Heart left ventricle (tissue), 16 donors: ENCODE measurements at regions not wholly inside any gene's neighbourhood (a gene's known extent, or its start where the extent isn't known, plus 50 kb on each side); places are given as distances from the start of the nearest gene placed in this dataset.
A peak's percentile ranks its signal among the peaks of the same experiment; 100 is the strongest.

Experiments used
- ATAC-seq, 4 donors: fragments of 200-7000 bp; cut with Tn5 transposase; one replicate each; pipeline ENCODE4 v1.9.1; 2020 to 2022; ENCODE audit warnings: moderate library complexity in 4 of 4, mild to moderate bottlenecking in 3 of 4, moderate number of reproducible peaks in 1 of 4
- DNase-seq, 5 donors: peaks; one replicate each; pipeline ENCODE4 v3.0.0-alpha.2; 2020
- H3K27ac ChIP-seq, 12 donors: fragments of 200-600 bp; sonication (generic) in 4 of 12; one replicate each; pipeline versions ENCODE4 v1.5.0 to v1.8.0; 2016 to 2022; ENCODE audit warnings: mild to moderate bottlenecking in 2 of 12
- H3K27me3 ChIP-seq, 9 donors: fragments of 200-600 bp; sonication (generic) in 2 of 9; one replicate each; pipeline versions ENCODE4 v1.5.1 to v1.8.0; 2016 to 2022; ENCODE audit warnings: mild to moderate bottlenecking in 3 of 9
- H3K36me3 ChIP-seq, 9 donors: fragments of 200-600 bp; sonication (generic) in 2 of 9; one replicate each; pipeline versions ENCODE4 v1.5.0 to v1.8.0; 2018 to 2022; ENCODE audit warnings: mild to moderate bottlenecking in 2 of 9
- H3K4me1 ChIP-seq, 12 donors: fragments of 200-600 bp; sonication (generic) in 4 of 12; one replicate each; pipeline versions ENCODE4 v1.5.0 to v1.8.0; 2016 to 2022; ENCODE audit warnings: mild to moderate bottlenecking in 3 of 12
- H3K4me3 ChIP-seq, 12 donors: fragments of 200-600 bp; sonication (generic) in 4 of 12; one replicate each; pipeline versions ENCODE4 v1.5.0 to v1.8.0; 2017 to 2022; ENCODE audit warnings: mild to moderate bottlenecking in 9 of 12, moderate library complexity in 4 of 12
- H3K9me3 ChIP-seq, 12 donors: fragments of 200-600 bp; sonication (generic) in 4 of 12; one replicate each; pipeline versions ENCODE4 v1.5.0 to v1.8.0; 2016 to 2022; ENCODE audit warnings: mild to moderate bottlenecking in 1 of 12
- CTCF ChIP-seq, 12 donors: fragments of 200-600 bp; sonication (generic) in 4 of 12; IDR thresholded peaks; one replicate each; pipeline versions ENCODE4 v1.5.0 to v1.8.0; 2018 to 2022; ENCODE audit warnings: antibody characterized with exemption in 12 of 12, mild to moderate bottlenecking in 5 of 12
- POLR2A ChIP-seq, 2 donors: fragments of 450-650 bp; IDR thresholded peaks; one replicate each; pipeline ENCODE4 v1.6.1; 2017; ENCODE audit warnings: antibody characterized with exemption in 2 of 2, mild to moderate bottlenecking in 2 of 2, moderate library complexity in 2 of 2
- WGBS, 4 donors: extraction: QIAGEN DNeasy Blood & Tissue Kit in 2 of 4; methylation state at CpG; one replicate each; pipeline versions ENCODE4 v1.1.5 to v1.1.7; 2013 to 2018; 5-methylcytosine and 5-hydroxymethylcytosine counted together
- intact Hi-C, 10 donors: fragments of 100-400 bp; cut with DNase I; formaldehyde crosslinking; loops; one replicate each; pipeline versions ENCODE4 v1.11.1 to v1.14.2; 2022
- donor health status: ischemic (EF 13 %, LVEDD 7.1; RV severe dilation, severe dysfunction).
- donor health status: healthy with polysubstance abuse.
- donor health status: DM: no; HTN: yes; CAD: no.
- donor health status: DM: no; HTN: no; CAD: no.
- donor health status: ischemic (EF 25% LVEDD 6.9; RV normal size, moderate dysfunction).
- donor health status: ischemic (EF 25% LVEDD 5.7; RV mildly dilated, moderate dysfunction).
- donor health status: healthy.
- donor health status: DM: yes; HTN: yes; CAD: no.
- donor health status: ischemic (EF 35%, LVEDD 5.7; RV mildly dilated, moderate dysfunction).
- donor health status: nonischemic (EF 11% LVEDD 7.7; RV severe dilation, severe dysfunction).
- donor health status: DM: yes; HTN: yes; CAD: no.
- donor health status: PGD.
- donor health status: ischemic (EF 29% LVEDD 5.4; RV normal size, mild dysfunction).
- donor health status: nonischemic (EF 23%, LVEDD 6.1; RV moderate dilation, normal function).

GRCh38 chr16:56041556-56042140 lies 149.6 kb upstream of the GNAO1 start:
- intact Hi-C loops: loop anchor here (1.0 to 10.0 kb wide), 7 partner anchors 149 to 277 kb away; partner anchors contain the start of gene GNAO1 (in 4 of the 10)
- TF ChIP-seq POLR2A (IDR thresholded peaks at IDR 0.05) (no peak), CTCF (IDR thresholded peaks at IDR 0.05) (peak in 11 of 12 donors; percentile 32 to 57 (median 46))
- H3K36me3 ChIP-seq: no peaks in the 10 kb centered on the region
- peak in 4 of 5 donors; percentile 22 to 37 (median 30) for DNase-seq
- H3K4me3 ChIP-seq: no peak overlapping the region
- H3K27ac ChIP-seq: no peak overlapping the region
- peaks cover 0 to 15% (median 7%) of the 10 kb centered on the region in 12 donors for H3K9me3 ChIP-seq
- peak; percentile 69 to 93 (median 92) for ATAC-seq
- H3K4me1 ChIP-seq: peaks cover 0 to under 1% (median 0%) of the 10 kb centered on the region in 12 donors
- H3K27me3 ChIP-seq: no peaks in the 10 kb centered on the region
- WGBS, 4 donors: 34 to 70% (median 51%) methylated on average over 2 to 4 of the region's 4 CpGs

GRCh38 chr16:56038564-56039098 lies 152.7 kb upstream of the GNAO1 start:
- intact Hi-C loops: loop anchor here in 2 of 10 donors (10.0 kb wide), 2 partner anchors 84 to 94 kb away; no protein-coding TSS in a partner anchor
- Histone ChIP-seq H3K4me3 (no peak overlapping the region), H3K27me3 (no peaks in the 10 kb centered on the region), H3K9me3 (peaks cover 0 to 23% (median 9%) of the 10 kb centered on the region in 12 donors), H3K27ac (no peak overlapping the region), H3K36me3 (no peaks in the 10 kb centered on the region), H3K4me1 (no peaks in the 10 kb centered on the region)
- WGBS, 4 donors: 61 to 73% (median 65%) methylated on average over 3 of the region's 3 CpGs
- DNase-seq (no peak), ATAC-seq (no peak)
- no peak for TF ChIP-seq POLR2A (IDR thresholded peaks at IDR 0.05)

- no peak for DNase-seq
- Histone ChIP-seq H3K27me3 (peaks cover 0 to 4% (median 0%) of the 10 kb centered on the region in 9 donors), H3K36me3 (no peaks in the 10 kb centered on the region), H3K4me3 (no peak overlapping the region), H3K4me1 (peaks cover 0 to 10% (median 0%) of the 10 kb centered on the region in 12 donors), H3K27ac (no peak overlapping the region), H3K9me3 (peaks cover 0 to 12% (median 5%) of the 10 kb centered on the region in 12 donors)
- WGBS, 4 donors: 51 to 67% (median 52%) methylated on average over 1 of the region's 1 CpG
- TF ChIP-seq POLR2A (IDR thresholded peaks at IDR 0.05): no peak
- TF ChIP-seq CTCF (IDR thresholded peaks at IDR 0.05): no peak
- intact Hi-C loops: loop anchor here in 2 of 10 donors (10.0 kb wide), 2 partner anchors 77 to 87 kb away; no protein-coding TSS in a partner anchor
- ATAC-seq: peak; percentile 29 to 71 (median 60)
Observed at GRCh38 chr16:56032072-56032471, 156.9 kb upstream of the CES5A start.

GRCh38 chr16:56029026-56029425 lies 153.9 kb upstream of the CES5A start:
- intact Hi-C loops: no loop called here

More at GRCh38 chr16:56029026-56029425, 153.9 kb upstream of the CES5A start:
- no peak for TF ChIP-seq CTCF (IDR thresholded peaks at IDR 0.05)
- TF ChIP-seq POLR2A (IDR thresholded peaks at IDR 0.05): no peak
- Histone ChIP-seq H3K9me3 (no peaks in the 10 kb centered on the region), H3K4me3 (no peak overlapping the region), H3K36me3 (no peaks in the 10 kb centered on the region), H3K4me1 (peaks cover 0 to 10% (median 0%) of the 10 kb centered on the region in 12 donors), H3K27ac (no peak overlapping the region), H3K27me3 (peaks cover 0 to 4% (median 0%) of the 10 kb centered on the region in 9 donors)
- no peak for DNase-seq
- ATAC-seq: no peak
